BE2C (cell line): ENCODE measurements at regions not wholly inside any gene's neighbourhood (a gene's known extent, or its start where the extent isn't known, plus 50 kb on each side); places are given as distances from the start of the nearest gene placed in this dataset.
"Not testable (repeated sequence)": the region's sequence is repeated elsewhere in the genome, so short reads cannot be mapped to it uniquely, and the experiment has no call there.

Experiments
- DNase-seq: peaks from one replicate; pipeline ENCODE4 v3.0.0-alpha.2; 2020
- H3K27me3 ChIP-seq: fragments of 250-450 bp; sonication (Bioruptor Pico); 2 replicates; pipeline ENCODE4 v1.5.1; 2020; ENCODE audit warnings: mild to moderate bottlenecking
- H3K36me3 ChIP-seq: fragments of 250-450 bp; sonication (Bioruptor Pico); 2 replicates; pipeline ENCODE4 v1.5.1; 2020; ENCODE audit warnings: mild to moderate bottlenecking
- H3K4me1 ChIP-seq: fragments of 250-450 bp; sonication (Bioruptor Pico); 2 replicates; pipeline ENCODE4 v1.5.1; 2020
- H3K4me3 ChIP-seq: 2 replicates; pipeline ENCODE4 v1.5.1; 2011; ENCODE audit warnings: low read depth, low read length
- H3K9me3 ChIP-seq: fragments of 250-450 bp; sonication (Bioruptor Pico); 2 replicates; pipeline ENCODE4 v1.5.1; 2020
- TF ChIP-seq, protein P1 (sequence below): IDR thresholded peaks from 2 replicates; pipeline ENCODE4 v1.5.1; 2012; ENCODE audit warnings: mild to moderate bottlenecking, low read depth, low read length

- H3K9me3 ChIP-seq = no peaks in the 10 kb centered on the region
Observed at GRCh38 chrX:51144828-51145442, 187.7 kb upstream of the NUDT10 start.

GRCh38 chrX:51148848-51149247 is 183.8 kb upstream of the NUDT10 start:
- DNase-seq = no peak
- TF ChIP-seq, protein P1, sequence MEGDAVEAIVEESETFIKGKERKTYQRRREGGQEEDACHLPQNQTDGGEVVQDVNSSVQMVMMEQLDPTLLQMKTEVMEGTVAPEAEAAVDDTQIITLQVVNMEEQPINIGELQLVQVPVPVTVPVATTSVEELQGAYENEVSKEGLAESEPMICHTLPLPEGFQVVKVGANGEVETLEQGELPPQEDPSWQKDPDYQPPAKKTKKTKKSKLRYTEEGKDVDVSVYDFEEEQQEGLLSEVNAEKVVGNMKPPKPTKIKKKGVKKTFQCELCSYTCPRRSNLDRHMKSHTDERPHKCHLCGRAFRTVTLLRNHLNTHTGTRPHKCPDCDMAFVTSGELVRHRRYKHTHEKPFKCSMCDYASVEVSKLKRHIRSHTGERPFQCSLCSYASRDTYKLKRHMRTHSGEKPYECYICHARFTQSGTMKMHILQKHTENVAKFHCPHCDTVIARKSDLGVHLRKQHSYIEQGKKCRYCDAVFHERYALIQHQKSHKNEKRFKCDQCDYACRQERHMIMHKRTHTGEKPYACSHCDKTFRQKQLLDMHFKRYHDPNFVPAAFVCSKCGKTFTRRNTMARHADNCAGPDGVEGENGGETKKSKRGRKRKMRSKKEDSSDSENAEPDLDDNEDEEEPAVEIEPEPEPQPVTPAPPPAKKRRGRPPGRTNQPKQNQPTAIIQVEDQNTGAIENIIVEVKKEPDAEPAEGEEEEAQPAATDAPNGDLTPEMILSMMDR = no peak; the same call in 1 of the 2 replicates

More at GRCh38 chrX:51144828-51145442, 187.7 kb upstream of the NUDT10 start:
- H3K36me3 ChIP-seq = no peaks in the 10 kb centered on the region
- TF ChIP-seq, protein P1 = peak; percentile 74
- no peaks in the 10 kb centered on the region for H3K4me1 ChIP-seq
- H3K4me3 ChIP-seq = no peak overlapping the region
- H3K27me3 ChIP-seq = no peaks in the 10 kb centered on the region
- peak; percentile 44 for DNase-seq

GRCh38 chrX:51151734-51152133 is 180.9 kb upstream of the NUDT10 start:
- no peak for DNase-seq
- no peaks in the 10 kb centered on the region for H3K9me3 ChIP-seq
- TF ChIP-seq, protein P1 = no peak
- H3K36me3 ChIP-seq = no peaks in the 10 kb centered on the region
- no peaks in the 10 kb centered on the region for H3K4me1 ChIP-seq
- H3K4me3 ChIP-seq = no peak overlapping the region
- no peaks in the 10 kb centered on the region for H3K27me3 ChIP-seq

More at GRCh38 chrX:51148848-51149247, 183.8 kb upstream of the NUDT10 start:
- no peaks in the 10 kb centered on the region for H3K36me3 ChIP-seq
- H3K4me1 ChIP-seq = no peaks in the 10 kb centered on the region
- H3K9me3 ChIP-seq = no peaks in the 10 kb centered on the region
- H3K27me3 ChIP-seq = no peaks in the 10 kb centered on the region
- H3K4me3 ChIP-seq = no peak overlapping the region

GRCh38 chrX:51155157-51155556 is 177.5 kb upstream of the NUDT10 start:
- Histone ChIP-seq H3K4me3 (no peak overlapping the region), H3K9me3 (no peaks in the 10 kb centered on the region), H3K36me3 (no peaks in the 10 kb centered on the region)

GRCh38 chrX:51155566-51155965 is 177.1 kb upstream of the NUDT10 start:
- Histone ChIP-seq H3K9me3 (no peaks in the 10 kb centered on the region), H3K27me3 (no peaks in the 10 kb centered on the region), H3K36me3 (no peaks in the 10 kb centered on the region), H3K4me1 (no peaks in the 10 kb centered on the region), H3K4me3 (no peak overlapping the region)
- TF ChIP-seq, protein P1 = no peak
- DNase-seq = no peak

More at GRCh38 chrX:51155157-51155556, 177.5 kb upstream of the NUDT10 start:
- TF ChIP-seq, protein P1 = no peak
- no peaks in the 10 kb centered on the region for H3K27me3 ChIP-seq
- H3K4me1 ChIP-seq = no peaks in the 10 kb centered on the region
- DNase-seq = no peak

DNA sequence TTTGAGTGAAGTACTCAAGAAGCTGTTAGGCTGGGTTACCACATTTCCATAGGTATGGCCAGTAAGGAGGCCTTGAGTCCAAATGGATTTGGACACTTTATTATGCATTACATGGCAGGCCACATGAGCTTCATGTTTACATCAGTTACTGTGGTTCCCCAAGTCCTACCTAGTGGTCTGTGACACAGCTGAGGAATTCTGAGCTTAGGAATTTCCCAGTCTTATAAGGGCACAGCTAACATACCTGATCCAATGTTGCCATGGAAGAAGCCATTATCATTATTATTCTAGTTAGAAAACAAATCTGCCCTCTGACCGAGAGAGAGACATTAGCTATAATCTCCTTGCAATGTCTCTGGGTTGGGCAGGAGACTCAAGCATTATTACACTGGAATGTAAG is 174.4 kb upstream of the NUDT10 start:
- DNase-seq = no peak
- no peak overlapping the region for H3K4me3 ChIP-seq
- H3K36me3 ChIP-seq = no peaks in the 10 kb centered on the region
- no peaks in the 10 kb centered on the region for H3K4me1 ChIP-seq
- H3K27me3 ChIP-seq = no peaks in the 10 kb centered on the region
- TF ChIP-seq, protein P1 = no peak
- no peaks in the 10 kb centered on the region for H3K9me3 ChIP-seq

DNA sequence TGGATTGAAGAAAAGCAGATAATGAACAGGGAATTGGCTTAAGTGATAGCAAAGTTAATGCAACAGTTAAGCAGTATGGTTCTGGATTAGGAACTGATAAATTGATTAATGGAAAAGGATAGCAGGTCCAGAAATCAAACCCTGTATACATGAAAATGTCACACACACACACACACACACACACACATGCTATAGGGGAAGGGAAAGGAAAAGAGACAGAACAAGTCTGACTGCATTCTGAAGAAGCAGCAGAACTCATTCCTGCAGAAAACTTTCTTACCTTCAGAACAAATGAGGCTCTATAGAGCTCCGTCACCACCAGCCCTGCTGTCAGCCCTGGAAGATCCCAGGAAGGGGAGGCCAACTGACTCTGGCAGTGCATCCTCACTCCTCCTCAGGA is 173.2 kb upstream of the NUDT10 start:
- H3K9me3 ChIP-seq, DNase-seq, H3K4me1 ChIP-seq, H3K27me3 ChIP-seq, H3K36me3 ChIP-seq, H3K4me3 ChIP-seq: not testable (repeated sequence)
